OCI-LY7 (cell line): ENCODE measurements at regions not wholly inside any gene's neighbourhood (a gene's known extent, or its start where the extent isn't known, plus 50 kb on each side); places are given as distances from the start of the nearest gene placed in this dataset.

Experiments
- BruUV-seq: library from RNA; stranded (reverse); fragments of 400-500 nt; replicated peaks from 2 replicates; lab custom pipeline; 2021; lab: Mats Ljungman, UMichigan
- CTCF ChIA-PET: fragments of 300-600 bp; sonication (Branson Sonifier 250); formaldehyde crosslinking; loops from one replicate; lab custom pipeline; 2022; ENCODE audit warnings: antibody characterized with exemption; ENCODE audit not compliant: unreplicated experiment; lab: Charles Lee
- POLR2A ChIA-PET: fragments of 300-600 bp; sonication (Branson Sonifier 250); formaldehyde crosslinking; loops from one replicate; lab custom pipeline; 2022; ENCODE audit warnings: antibody characterized with exemption; lab: Charles Lee
- DNase-seq: peaks from one replicate; pipeline ENCODE4 v3.0.0-alpha.2; 2015; ENCODE audit warnings: low spot score
- H2AFZ ChIP-seq: fragments of 200-600 bp; sonication (generic), shearing (Covaris generic); 2 replicates; pipeline ENCODE4 v1.6.1; 2014; ENCODE audit warnings: mild to moderate bottlenecking, antibody characterized with exemption, low read length, moderate library complexity
- H3K27ac ChIP-seq: fragments of 200-600 bp; sonication (generic); 2 replicates; pipeline ENCODE4 v1.5.1; 2014; ENCODE audit warnings: mixed run types, low read depth, mild to moderate bottlenecking, moderate library complexity, low read length, inconsistent platforms; ENCODE audit not compliant: poor library complexity, severe bottlenecking
- H3K36me3 ChIP-seq: fragments of 200-600 bp; sonication (generic); 2 replicates; pipeline ENCODE4 v1.6.1; 2014; ENCODE audit warnings: mild to moderate bottlenecking, antibody characterized with exemption, low read length, moderate library complexity, mixed read lengths; ENCODE audit not compliant: insufficient read depth
- H3K4me1 ChIP-seq: fragments of 200-600 bp; sonication (generic); 2 replicates; pipeline ENCODE4 v1.5.1; 2014; ENCODE audit warnings: mild to moderate bottlenecking, low read length; ENCODE audit not compliant: insufficient read depth, poor library complexity, severe bottlenecking
- H3K4me2 ChIP-seq: fragments of 200-600 bp; sonication (generic); 2 replicates; pipeline ENCODE4 v1.6.1; 2014; ENCODE audit warnings: mild to moderate bottlenecking, low read length
- H3K4me3 ChIP-seq: fragments of 200-600 bp; sonication (generic); 2 replicates; pipeline ENCODE4 v1.5.1; 2014; ENCODE audit warnings: mild to moderate bottlenecking, low read depth, low read length; ENCODE audit not compliant: poor library complexity, severe bottlenecking
- H3K79me2 ChIP-seq: fragments of 200-600 bp; sonication (generic); 2 replicates; pipeline ENCODE4 v1.6.1; 2016; ENCODE audit warnings: low read depth, mild to moderate bottlenecking, low read length, moderate library complexity, mixed read lengths; ENCODE audit not compliant: insufficient read depth
- H3K9me2 ChIP-seq: fragments of 200-600 bp; sonication (generic); 2 replicates; pipeline ENCODE4 v1.6.1; 2016; ENCODE audit warnings: mild to moderate bottlenecking, low read length, mixed read lengths; ENCODE audit not compliant: insufficient read depth
- H3K9me3 ChIP-seq: fragments of 200-600 bp; sonication (generic); 2 replicates; pipeline ENCODE4 v1.6.1; 2014; ENCODE audit warnings: mild to moderate bottlenecking, mixed run types, low read length, mixed read lengths
- H4K20me1 ChIP-seq: fragments of 200-600 bp; sonication (generic); 2 replicates; pipeline ENCODE4 v1.6.1; 2014; ENCODE audit warnings: mild to moderate bottlenecking, antibody characterized with exemption, low read length, moderate library complexity, mixed read lengths; ENCODE audit not compliant: insufficient read depth
- EZH2phosphoT487 ChIP-seq: fragments of 200-600 bp; sonication (generic); IDR thresholded peaks from 2 replicates; pipeline ENCODE4 v1.6.1; 2018; ENCODE audit warnings: low read depth, borderline replicate concordance, mild to moderate bottlenecking, mixed run types, antibody characterized with exemption, low read length, moderate library complexity, mixed read lengths
- intact Hi-C: fragments of 100-400 bp; cut with micrococcal nuclease; formaldehyde crosslinking; loops from one replicate; pipeline ENCODE4 v1.10.0; 2022; ENCODE audit not compliant: unreplicated experiment
- TF ChIP-seq, protein P1 (sequence below): fragments of 200-600 bp; sonication (generic); conservative IDR thresholded peaks from 2 replicates; pipeline ENCODE4 v1.5.1; 2014; ENCODE audit warnings: mild to moderate bottlenecking, antibody characterized with exemption, low read length, moderate library complexity, mixed read lengths

DNA sequence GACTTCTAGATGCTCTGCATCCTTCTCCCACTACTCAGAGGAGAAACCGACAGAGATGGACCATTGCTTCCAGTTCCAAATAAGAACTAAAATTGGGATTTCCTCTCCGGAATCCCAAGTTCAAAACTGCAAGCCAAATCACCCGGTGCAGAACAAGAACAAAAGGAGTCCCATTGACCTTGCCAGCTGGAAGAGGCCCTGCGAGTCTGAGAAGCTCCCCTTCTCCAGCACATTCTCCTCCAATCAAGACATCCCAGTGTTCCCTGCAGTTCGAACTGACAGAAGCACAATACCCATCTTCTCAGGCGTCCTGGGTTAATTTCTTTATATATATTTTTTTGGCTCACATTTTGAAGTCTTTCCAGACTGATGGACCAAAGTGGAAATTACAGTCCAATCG is 195.3 kb upstream of the MEIS1 start:
- H3K4me2 ChIP-seq = no peak overlapping the region
- no peaks in the 10 kb centered on the region for H3K4me1 ChIP-seq
- H2AFZ ChIP-seq = no peak overlapping the region
- no peaks in the 10 kb centered on the region for H3K36me3 ChIP-seq
- H3K79me2 ChIP-seq = no peaks in the 10 kb centered on the region
- no peak overlapping the region for H3K4me3 ChIP-seq
- no peak for DNase-seq
- no peak overlapping the region for H3K27ac ChIP-seq
- ChIA-PET POLR2A (no interaction called here), CTCF (no interaction called here)
- BruUV-seq = no TSS peak
- TF ChIP-seq, protein P1, sequence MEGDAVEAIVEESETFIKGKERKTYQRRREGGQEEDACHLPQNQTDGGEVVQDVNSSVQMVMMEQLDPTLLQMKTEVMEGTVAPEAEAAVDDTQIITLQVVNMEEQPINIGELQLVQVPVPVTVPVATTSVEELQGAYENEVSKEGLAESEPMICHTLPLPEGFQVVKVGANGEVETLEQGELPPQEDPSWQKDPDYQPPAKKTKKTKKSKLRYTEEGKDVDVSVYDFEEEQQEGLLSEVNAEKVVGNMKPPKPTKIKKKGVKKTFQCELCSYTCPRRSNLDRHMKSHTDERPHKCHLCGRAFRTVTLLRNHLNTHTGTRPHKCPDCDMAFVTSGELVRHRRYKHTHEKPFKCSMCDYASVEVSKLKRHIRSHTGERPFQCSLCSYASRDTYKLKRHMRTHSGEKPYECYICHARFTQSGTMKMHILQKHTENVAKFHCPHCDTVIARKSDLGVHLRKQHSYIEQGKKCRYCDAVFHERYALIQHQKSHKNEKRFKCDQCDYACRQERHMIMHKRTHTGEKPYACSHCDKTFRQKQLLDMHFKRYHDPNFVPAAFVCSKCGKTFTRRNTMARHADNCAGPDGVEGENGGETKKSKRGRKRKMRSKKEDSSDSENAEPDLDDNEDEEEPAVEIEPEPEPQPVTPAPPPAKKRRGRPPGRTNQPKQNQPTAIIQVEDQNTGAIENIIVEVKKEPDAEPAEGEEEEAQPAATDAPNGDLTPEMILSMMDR = no peak
- no peak for TF ChIP-seq EZH2phosphoT487
- intact Hi-C loops = no loop called here
- no peaks in the 10 kb centered on the region for H4K20me1 ChIP-seq
- H3K9me3 ChIP-seq = no peaks in the 10 kb centered on the region
- H3K9me2 ChIP-seq = no peaks in the 10 kb centered on the region

DNA sequence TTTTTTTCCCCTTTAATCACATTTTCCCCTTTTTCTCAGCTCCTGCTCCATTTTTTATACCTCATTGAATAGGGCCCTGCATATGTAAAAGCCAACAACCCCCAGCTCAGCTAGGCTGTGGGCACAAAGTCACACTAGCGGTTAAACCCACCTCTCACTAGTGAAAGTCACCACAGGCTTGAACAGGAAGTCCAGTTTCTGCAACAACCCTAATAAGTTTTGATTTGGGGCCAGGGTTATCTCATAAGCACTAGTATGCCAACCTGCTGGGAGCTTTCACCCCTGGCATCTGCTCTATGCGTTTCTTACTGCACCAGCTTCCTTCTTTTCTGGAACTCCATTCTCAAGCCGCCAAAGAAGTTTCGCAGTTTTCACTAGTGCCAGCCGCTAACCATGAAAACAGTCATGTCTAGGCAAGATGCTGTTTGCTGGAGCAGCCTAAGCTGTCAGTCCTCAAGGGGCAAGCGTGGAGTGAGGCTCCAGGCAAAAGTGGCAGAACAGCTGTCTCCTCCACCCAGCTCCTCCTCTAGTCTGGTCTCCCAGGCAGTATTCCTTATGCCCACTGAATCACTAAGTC is 197.0 kb upstream of the MEIS1 start:
- Histone ChIP-seq H4K20me1 (no peaks in the 10 kb centered on the region), H3K27ac (no peak overlapping the region), H3K4me2 (no peak overlapping the region), H3K9me2 (no peaks in the 10 kb centered on the region), H3K4me3 (no peak overlapping the region), H2AFZ (no peak overlapping the region), H3K9me3 (no peaks in the 10 kb centered on the region), H3K79me2 (no peaks in the 10 kb centered on the region), H3K36me3 (no peaks in the 10 kb centered on the region), H3K4me1 (no peaks in the 10 kb centered on the region)
- ChIA-PET POLR2A (no interaction called here), CTCF (no interaction called here)
- BruUV-seq = no TSS peak
- DNase-seq = no peak
- TF ChIP-seq EZH2phosphoT487 = no peak
- TF ChIP-seq, protein P1 = no peak
- intact Hi-C loops = no loop called here

DNA sequence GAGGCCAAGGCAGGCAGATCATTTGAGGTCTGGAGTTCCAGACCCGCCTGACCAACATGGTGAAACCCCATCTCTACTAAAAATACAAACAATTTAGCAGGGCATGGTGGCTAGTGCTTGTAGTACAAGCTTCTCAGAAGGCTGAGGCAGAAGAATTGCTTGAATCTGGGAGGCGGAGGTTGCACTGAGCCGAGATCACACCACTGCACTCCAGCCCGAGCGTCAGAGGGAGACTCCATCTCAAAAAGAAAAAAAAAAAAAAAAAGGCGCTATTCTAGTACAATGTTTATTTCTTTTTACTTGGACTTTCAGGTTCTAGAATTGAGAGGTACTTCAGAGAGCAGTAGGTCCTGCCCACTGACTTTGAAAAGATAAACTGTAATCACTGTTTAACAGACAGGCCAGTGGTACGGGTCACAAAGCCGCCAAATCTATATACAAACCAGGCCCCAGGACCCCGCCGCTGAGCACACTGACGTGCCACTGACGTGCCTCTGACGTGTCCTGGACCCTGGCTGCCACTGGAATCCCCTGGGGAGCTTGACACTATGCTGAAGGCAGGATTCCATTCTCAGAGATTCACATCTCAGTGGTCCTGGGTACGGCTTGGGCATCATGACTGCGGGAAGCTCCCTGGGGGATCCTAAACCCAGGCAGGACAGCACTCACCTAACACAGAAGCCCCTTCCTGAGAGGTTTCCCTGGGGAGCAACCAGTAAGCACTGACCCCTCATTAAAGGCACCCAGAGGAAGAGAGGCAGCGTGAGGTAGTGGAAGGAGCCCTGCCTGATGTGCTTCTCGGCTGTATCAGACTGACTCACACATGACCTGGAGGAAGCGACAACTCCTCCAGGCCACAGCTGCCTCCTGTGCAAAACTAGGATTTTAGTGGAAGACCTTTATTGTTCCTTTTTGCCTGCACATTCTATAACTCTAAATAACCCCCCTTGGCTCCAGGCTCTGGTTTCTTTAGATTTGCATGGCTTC is 197.8 kb upstream of the MEIS1 start:
- CTCF ChIA-PET = no interaction called here
- BruUV-seq = no TSS peak

More for the DNA sequence above, 197.8 kb upstream of the MEIS1 start:
- Histone ChIP-seq H3K36me3 (no peaks in the 10 kb centered on the region), H4K20me1 (no peaks in the 10 kb centered on the region), H3K9me3 (no peaks in the 10 kb centered on the region), H3K4me2 (no peak overlapping the region), H3K27ac (no peak overlapping the region), H3K4me3 (no peak overlapping the region), H2AFZ (no peak overlapping the region), H3K9me2 (no peaks in the 10 kb centered on the region), H3K4me1 (no peaks in the 10 kb centered on the region), H3K79me2 (no peaks in the 10 kb centered on the region)
- POLR2A ChIA-PET = interaction anchor here (0.7 kb wide), 1 partner anchor 100 kb away, joined by 7 read pairs; no protein-coding TSS in a partner anchor
- TF ChIP-seq, protein P1 = no peak
- TF ChIP-seq EZH2phosphoT487 = no peak
- intact Hi-C loops = no loop called here
- DNase-seq = no peak
